Stimulated activated CD4-positive, alpha-beta T cell treated with anti-CD3 and anti-CD28 coated beads, Interleukin-1b, Interleukin-23, amount 100 ng/mL, for 4 hours (primary cell): ENCODE measurements at regions not wholly inside any gene's neighbourhood (a gene's known extent, or its start where the extent isn't known, plus 50 kb on each side); places are given as distances from the start of the nearest gene placed in this dataset.
A peak's percentile ranks its signal among the peaks of the same experiment; 100 is the strongest.

Experiments
- DNase-seq, 2 donors: peaks; one replicate each; pipeline ENCODE4 v3.0.0-alpha.2; 2020; ENCODE audit warnings: low read depth in 2 of 2

GRCh38 chr14:65877166-65877565, 464.6 kb downstream of the FUT8 start:
- no peak for DNase-seq

GRCh38 chr14:65877624-65878023, 465.1 kb downstream of the FUT8 start:
- no peak for DNase-seq

- DNase-seq: no peak
These were observed 466.1 kb downstream of the FUT8 start for GRCh38 chr14:65878586-65878985.

GRCh38 chr14:65879248-65880009, 466.9 kb downstream of the FUT8 start:
- DNase-seq: no peak

DNA sequence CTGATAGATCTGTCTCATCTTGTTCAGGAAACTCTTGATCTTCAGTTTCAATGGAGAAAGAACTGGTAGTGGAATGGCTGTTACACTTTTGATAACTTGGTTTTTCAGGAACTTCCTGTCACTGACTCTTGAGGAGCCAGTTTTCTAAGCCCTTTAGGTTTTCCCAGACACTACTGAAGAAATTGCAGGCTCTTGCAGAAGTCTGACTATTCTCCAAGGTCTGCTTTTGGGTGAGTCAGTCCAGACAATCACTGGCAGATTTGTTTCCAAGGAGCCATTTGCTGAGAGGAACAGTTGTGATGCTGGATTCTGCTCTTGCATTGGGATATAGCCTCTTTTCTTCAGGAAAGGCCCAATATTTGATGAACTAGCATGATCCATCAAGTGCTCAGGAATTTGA, 468.0 kb downstream of the FUT8 start:
- DNase-seq: no peak

DNA sequence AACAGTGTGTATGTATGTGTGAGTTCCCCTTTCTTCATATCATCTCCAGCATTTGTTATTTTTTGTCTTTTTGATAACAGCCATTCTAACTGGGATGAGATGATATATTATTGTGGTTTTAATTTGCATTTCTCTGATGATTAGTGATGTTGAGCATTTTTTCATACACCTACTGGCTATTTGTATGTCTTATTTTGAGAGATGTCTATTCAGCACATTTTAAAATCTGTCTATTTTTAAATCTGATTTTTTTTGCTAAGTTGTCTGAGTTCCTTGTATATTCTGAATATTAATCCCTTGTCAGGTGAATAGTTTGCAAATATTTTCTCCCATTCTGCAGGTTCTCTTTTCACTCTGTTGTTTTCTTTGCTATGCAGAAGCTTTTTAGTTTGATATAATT, 469.1 kb downstream of the FUT8 start:
- DNase-seq: no peak

GRCh38 chr14:65888677-65889076, 476.1 kb downstream of the FUT8 start:
- DNase-seq: no peak

- DNase-seq: no peak
These were observed 479.8 kb downstream of the FUT8 start for GRCh38 chr14:65892315-65892714.

GRCh38 chr14:65900164-65900563, 487.6 kb downstream of the FUT8 start:
- no peak for DNase-seq

DNA sequence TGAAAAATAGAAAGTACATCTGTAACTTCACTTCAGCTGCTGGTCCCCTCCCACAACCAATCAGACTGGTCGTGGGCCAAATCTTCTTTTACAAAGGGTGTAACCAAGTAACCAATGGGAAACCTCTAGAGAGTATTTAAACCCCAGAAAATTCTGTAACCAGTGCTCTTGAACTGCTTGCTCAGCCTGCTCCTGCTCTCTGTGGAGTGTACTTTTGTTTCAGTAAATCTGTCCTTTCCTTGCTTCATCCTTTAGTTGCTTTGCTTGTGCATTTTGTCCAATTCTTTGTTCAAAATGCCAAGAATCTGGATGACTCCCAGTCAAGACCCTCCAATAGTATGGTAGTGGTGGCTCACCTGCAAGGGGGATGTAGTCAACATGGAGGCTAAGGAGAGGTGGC, 489.1 kb downstream of the FUT8 start:
- no peak for DNase-seq

- DNase-seq: no peak
These were observed 492.5 kb downstream of the FUT8 start for GRCh38 chr14:65904988-65905387.

- DNase-seq: no peak
These were observed 493.8 kb downstream of the FUT8 start for GRCh38 chr14:65906344-65906743.

GRCh38 chr14:65906948-65907347, 494.4 kb downstream of the FUT8 start:
- DNase-seq: no peak

- DNase-seq: no peak
These were observed 497.7 kb downstream of the FUT8 start for GRCh38 chr14:65910108-65910786.

- DNase-seq: no peak
These were observed 502.6 kb downstream of the FUT8 start for GRCh38 chr14:65915125-65915524.

DNA sequence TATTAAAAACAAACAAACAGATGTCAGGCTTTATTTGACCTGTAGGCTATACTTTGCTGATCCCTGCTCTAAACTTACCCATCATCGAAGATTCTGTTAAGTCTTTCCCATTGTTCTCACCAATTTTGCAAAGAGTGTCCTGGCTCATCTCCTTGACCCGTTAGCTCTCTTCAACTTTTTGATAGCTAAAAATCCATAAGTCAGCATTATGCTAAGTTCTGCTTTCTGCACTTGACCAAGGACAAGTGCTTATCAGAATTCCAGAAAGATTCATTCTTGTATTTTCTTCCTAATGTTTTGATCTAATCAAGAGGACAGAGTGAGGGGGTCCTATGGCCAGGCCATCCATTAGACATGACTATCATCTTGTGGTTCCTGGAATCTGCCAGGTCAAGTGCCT, 503.5 kb downstream of the FUT8 start:
- no peak for DNase-seq

DNA sequence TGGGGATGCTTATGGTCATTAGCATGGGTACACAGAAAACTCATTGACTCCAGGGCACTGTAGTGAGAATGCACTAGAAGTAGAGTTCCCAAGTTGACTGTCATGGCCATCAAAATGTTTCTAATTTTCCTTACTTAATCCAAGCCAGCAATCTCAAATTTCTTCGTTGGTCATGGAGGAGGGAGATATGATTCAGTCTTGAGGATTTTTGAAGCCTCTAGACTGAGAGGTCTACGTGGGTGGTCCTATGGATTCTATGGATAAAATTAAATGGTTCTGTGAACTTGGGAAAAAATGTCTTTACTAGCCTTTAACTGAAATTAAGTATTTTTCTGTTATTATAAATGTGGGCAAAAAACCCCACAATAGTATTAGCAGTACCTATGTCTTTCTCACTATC, 508.5 kb downstream of the FUT8 start:
- no peak for DNase-seq

GRCh38 chr14:65922142-65922541, 509.6 kb downstream of the FUT8 start:
- no peak for DNase-seq

- no peak for DNase-seq
These were observed 514.0 kb downstream of the FUT8 start for GRCh38 chr14:65926504-65926903.

DNA sequence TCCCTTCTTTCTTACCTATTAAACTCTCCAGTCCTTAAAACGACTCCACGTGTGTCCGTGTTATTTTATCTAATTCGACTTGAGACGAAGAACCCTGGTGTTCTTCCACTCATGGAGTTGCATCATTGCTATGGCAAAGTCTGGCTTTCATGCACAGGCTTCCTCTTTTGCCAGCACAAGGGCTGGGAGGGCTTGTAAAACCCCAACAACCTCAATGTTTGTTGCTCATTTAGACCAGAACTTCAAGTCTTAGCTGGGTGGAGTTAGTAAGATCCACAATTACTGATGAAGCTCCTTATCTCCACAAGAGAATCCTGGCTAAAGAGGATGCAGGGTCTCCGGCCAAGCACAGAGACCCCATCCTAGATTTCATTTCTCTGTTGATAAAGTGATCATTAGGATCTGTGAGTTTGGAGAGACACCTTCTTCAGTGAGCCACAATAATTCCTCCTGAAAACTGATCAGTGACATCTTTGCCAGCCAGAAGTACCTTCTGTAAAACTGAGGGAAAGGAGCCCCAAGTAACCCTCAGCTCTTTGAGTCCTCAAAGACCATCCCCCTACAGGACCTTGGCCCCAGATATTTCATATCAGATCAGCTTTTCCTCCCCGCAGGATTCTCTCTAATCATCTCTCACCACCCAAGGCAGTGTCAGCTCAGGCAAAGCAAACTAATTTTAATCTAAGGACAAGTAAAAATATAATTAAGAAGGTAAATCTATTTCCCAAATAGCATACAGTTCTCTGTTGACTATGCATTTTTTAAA, 514.6 kb downstream of the FUT8 start:
- DNase-seq: no peak

DNA sequence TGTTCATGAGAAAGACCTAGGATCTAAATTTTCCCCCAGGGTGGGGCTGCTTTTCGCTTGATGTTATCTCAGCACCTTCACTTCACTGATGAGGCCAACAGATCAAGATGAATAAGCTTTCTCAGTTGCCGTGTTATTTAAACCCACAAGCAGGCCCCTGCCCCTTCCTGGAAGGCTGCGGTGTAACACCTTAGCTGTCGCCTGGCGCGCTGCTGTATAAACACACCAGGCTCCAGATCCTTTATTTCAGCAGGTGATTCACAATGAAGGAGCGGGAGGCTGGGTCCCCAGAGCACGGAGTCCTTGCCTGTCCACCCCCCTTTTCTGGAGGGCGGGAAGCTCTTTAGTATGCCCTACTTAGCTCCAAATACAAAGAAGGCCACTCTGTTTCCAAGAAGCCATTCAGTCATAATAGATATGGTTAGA, 515.4 kb downstream of the FUT8 start:
- peak; percentile 43 to 46 for DNase-seq

DNA sequence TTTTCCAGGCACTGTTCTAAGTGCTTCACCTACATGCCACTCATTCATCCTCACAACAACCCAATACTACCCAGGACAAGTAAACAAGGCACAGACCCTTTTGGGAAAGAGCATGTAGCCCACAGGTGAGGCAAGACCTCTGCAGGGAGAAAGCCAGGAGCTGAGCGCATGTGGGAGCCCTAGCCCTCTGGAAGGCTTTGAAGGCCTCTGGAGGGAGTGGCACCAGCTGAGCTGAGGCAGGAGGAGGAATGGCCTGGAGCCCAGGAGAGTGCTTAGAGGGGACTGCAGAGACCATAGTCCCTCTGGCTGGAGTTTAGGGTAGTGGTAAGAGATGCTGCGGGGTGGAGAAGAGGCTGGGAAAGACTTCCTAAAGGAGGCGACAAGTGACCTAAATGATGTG, 516.5 kb downstream of the FUT8 start:
- DNase-seq: no peak
